ENCODE measurements at regions not wholly inside any gene's neighbourhood (a gene's known extent, or its start where the extent isn't known, plus 50 kb on each side); places are given as distances from the start of the nearest gene placed in this dataset.

DNA sequence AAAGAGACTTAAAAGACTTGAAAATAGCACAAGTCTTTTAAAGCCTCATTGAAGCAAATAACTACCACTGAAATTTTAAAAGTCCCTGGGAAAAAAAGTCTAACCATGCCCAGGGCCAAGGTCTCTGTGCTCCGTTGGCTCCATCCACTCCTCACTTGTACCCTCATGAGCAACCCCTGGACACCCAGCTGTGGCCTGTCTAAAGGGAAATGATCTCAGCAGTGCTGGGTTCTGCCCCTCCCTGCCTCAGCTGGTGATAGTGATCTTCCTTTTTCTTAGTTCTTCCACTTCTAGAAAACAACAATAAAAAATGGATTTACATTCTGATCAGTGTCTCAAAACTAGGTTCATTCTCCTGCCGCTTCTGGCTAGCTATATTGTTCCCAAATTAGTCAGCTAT is 423.5 kb upstream of the ADAMTS5 start:
- Mint-ChIP-seq H3K9me3 (ENCODE audit: low read depth, unreplicated experiment) (no peaks in the 10 kb centered on the region), H3K27ac (ENCODE audit: unreplicated experiment) (no peak overlapping the region), H3K36me3 (ENCODE audit: insufficient read depth, unreplicated experiment) (no peaks in the 10 kb centered on the region), H3K4me1 (ENCODE audit: low read depth, unreplicated experiment) (no peaks in the 10 kb centered on the region), H3K4me3 (ENCODE audit: low read depth, unreplicated experiment) (no peak overlapping the region), H3K27me3 (ENCODE audit: unreplicated experiment) (no peaks in the 10 kb centered on the region)
- CTCF ChIA-PET: no interaction called here
- TF ChIP-seq, protein P1, sequence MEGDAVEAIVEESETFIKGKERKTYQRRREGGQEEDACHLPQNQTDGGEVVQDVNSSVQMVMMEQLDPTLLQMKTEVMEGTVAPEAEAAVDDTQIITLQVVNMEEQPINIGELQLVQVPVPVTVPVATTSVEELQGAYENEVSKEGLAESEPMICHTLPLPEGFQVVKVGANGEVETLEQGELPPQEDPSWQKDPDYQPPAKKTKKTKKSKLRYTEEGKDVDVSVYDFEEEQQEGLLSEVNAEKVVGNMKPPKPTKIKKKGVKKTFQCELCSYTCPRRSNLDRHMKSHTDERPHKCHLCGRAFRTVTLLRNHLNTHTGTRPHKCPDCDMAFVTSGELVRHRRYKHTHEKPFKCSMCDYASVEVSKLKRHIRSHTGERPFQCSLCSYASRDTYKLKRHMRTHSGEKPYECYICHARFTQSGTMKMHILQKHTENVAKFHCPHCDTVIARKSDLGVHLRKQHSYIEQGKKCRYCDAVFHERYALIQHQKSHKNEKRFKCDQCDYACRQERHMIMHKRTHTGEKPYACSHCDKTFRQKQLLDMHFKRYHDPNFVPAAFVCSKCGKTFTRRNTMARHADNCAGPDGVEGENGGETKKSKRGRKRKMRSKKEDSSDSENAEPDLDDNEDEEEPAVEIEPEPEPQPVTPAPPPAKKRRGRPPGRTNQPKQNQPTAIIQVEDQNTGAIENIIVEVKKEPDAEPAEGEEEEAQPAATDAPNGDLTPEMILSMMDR (IDR thresholded peaks at IDR 0.05; ENCODE audit: unreplicated experiment): no peak
- intact Hi-C loops (cut with micrococcal nuclease; ENCODE audit: unreplicated experiment): no loop called here
- DNase-seq: no peak
- BruUV-seq (replicated peaks): no TSS peak

DNA sequence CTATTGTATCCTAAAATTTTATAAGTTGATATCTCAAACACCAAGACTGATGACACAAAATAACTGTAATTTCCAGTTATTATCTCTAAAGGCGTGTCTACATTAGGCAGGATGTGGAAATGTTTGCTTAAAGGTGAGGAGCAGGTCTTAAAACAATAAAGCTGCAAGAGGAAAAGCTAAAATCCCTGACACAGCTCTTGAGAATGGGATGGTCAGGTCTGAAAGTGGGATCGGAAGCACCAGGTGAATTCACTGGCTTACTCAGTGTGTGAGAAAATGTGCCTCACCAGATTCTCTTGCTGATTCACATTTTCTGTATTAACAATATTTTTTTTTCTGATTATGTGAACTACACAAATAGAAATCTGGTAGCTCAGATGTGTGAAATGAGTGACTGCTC is 421.9 kb upstream of the ADAMTS5 start:
- intact Hi-C loops (cut with micrococcal nuclease; ENCODE audit: unreplicated experiment): no loop called here
- H3K27ac Mint-ChIP-seq (ENCODE audit: unreplicated experiment): no peak overlapping the region
- H3K27me3 Mint-ChIP-seq (ENCODE audit: unreplicated experiment): no peaks in the 10 kb centered on the region
- no TSS peak for BruUV-seq (replicated peaks)
- H3K4me1 Mint-ChIP-seq (ENCODE audit: low read depth, unreplicated experiment): no peaks in the 10 kb centered on the region
- H3K9me3 Mint-ChIP-seq (ENCODE audit: low read depth, unreplicated experiment): no peaks in the 10 kb centered on the region
- no peak overlapping the region for H3K4me3 Mint-ChIP-seq (ENCODE audit: low read depth, unreplicated experiment)
- no peak for DNase-seq
- TF ChIP-seq, protein P1 (IDR thresholded peaks at IDR 0.05; ENCODE audit: unreplicated experiment): no peak
- H3K36me3 Mint-ChIP-seq (ENCODE audit: insufficient read depth, unreplicated experiment): no peaks in the 10 kb centered on the region
- CTCF ChIA-PET: no interaction called here

DNA sequence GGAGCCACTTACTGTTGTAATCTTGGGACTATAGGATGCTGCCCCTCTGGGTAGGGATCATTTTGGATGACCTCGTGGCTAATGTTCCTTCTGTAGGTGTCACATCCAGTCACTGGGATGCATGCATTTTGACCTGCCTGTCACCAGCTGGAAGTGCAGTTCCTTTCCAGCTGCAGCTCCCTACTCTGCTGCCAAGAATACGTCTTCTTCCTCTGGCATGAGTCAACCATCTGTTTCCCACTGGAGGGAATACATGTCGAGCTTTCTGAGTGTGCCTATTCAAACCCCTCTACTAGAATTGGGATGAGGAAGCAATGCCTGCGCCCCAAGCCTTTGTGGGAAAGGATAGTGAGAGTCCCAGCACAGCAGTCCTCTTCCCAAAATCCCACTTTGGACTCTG is 415.5 kb upstream of the ADAMTS5 start:
- DNase-seq: no peak
- CTCF ChIA-PET: no interaction called here
- Mint-ChIP-seq H3K9me3 (ENCODE audit: low read depth, unreplicated experiment) (no peaks in the 10 kb centered on the region), H3K4me1 (ENCODE audit: low read depth, unreplicated experiment) (peaks cover 12% of the 10 kb centered on the region), H3K4me3 (ENCODE audit: low read depth, unreplicated experiment) (no peak overlapping the region), H3K27ac (ENCODE audit: unreplicated experiment) (no peak overlapping the region), H3K27me3 (ENCODE audit: unreplicated experiment) (no peaks in the 10 kb centered on the region), H3K36me3 (ENCODE audit: insufficient read depth, unreplicated experiment) (no peaks in the 10 kb centered on the region)
- TF ChIP-seq, protein P1 (IDR thresholded peaks at IDR 0.05; ENCODE audit: unreplicated experiment): no peak
- intact Hi-C loops (cut with micrococcal nuclease; ENCODE audit: unreplicated experiment): no loop called here
- no TSS peak for BruUV-seq (replicated peaks)

DNA sequence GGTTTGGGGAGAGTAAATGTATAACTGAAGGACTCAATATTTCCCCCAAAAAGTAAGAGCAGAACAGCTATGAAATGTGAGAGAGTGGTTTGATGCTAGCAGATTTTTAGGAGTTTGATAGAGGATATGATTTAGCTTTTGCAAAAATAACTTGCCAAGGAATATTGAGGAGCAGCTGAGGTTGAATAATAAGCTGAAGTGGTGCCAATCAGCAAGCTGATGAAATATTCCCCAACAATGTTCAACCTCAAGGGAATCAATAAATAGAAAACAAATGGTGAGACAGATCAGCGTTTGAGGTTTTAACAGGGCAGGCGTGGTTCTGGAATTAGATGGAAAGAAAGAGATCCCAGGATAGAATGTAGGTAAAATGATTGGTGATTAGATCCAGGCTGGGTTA is 413.4 kb upstream of the ADAMTS5 start:
- Mint-ChIP-seq H3K4me3 (ENCODE audit: low read depth, unreplicated experiment) (no peak overlapping the region), H3K36me3 (ENCODE audit: insufficient read depth, unreplicated experiment) (no peaks in the 10 kb centered on the region), H3K27me3 (ENCODE audit: unreplicated experiment) (no peaks in the 10 kb centered on the region), H3K4me1 (ENCODE audit: low read depth, unreplicated experiment) (peaks cover 12% of the 10 kb centered on the region), H3K9me3 (ENCODE audit: low read depth, unreplicated experiment) (no peaks in the 10 kb centered on the region), H3K27ac (ENCODE audit: unreplicated experiment) (peak overlapping the region; percentile 6)
- intact Hi-C loops (cut with micrococcal nuclease; ENCODE audit: unreplicated experiment): no loop called here
- DNase-seq: no peak
- BruUV-seq (replicated peaks): no TSS peak
- CTCF ChIA-PET: no interaction called here
- TF ChIP-seq, protein P1 (IDR thresholded peaks at IDR 0.05; ENCODE audit: unreplicated experiment): no peak

DNA sequence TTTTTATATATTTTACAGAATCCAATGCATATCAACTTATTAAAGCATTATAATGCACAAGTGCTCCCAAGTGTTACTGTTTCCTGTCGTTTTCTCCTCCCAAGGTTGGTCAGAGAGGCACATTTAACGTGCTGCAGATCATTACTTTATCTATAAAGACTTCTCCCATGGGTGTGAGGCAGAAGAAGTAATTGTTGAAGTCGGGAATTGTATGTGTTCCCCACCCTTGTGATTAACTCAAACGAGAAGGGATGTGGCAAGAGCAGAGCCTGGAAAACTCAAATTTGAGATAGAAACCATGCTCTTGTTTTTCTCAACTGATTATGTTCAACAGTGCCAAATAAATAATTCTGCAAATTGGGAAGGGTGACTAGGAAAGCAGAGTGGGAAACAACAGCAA is 412.5 kb upstream of the ADAMTS5 start:
- Mint-ChIP-seq H3K4me3 (ENCODE audit: low read depth, unreplicated experiment) (no peak overlapping the region), H3K36me3 (ENCODE audit: insufficient read depth, unreplicated experiment) (no peaks in the 10 kb centered on the region), H3K9me3 (ENCODE audit: low read depth, unreplicated experiment) (no peaks in the 10 kb centered on the region), H3K27me3 (ENCODE audit: unreplicated experiment) (no peaks in the 10 kb centered on the region), H3K4me1 (ENCODE audit: low read depth, unreplicated experiment) (peaks cover 12% of the 10 kb centered on the region), H3K27ac (ENCODE audit: unreplicated experiment) (no peak overlapping the region)
- intact Hi-C loops (cut with micrococcal nuclease; ENCODE audit: unreplicated experiment): no loop called here
- TF ChIP-seq, protein P1 (IDR thresholded peaks at IDR 0.05; ENCODE audit: unreplicated experiment): no peak
- CTCF ChIA-PET: no interaction called here
- DNase-seq: no peak
- BruUV-seq (replicated peaks): no TSS peak
